Left lung (tissue), 4 donors: ENCODE measurements at regions not wholly inside any gene's neighbourhood (a gene's known extent, or its start where the extent isn't known, plus 50 kb on each side); places are given as distances from the start of the nearest gene placed in this dataset.

Source experiments
- ATAC-seq: fragments of 200-7000 bp; cut with Tn5 transposase; one replicate; pipeline ENCODE4 v1.9.1; 2020; ENCODE audit warnings: moderate library complexity
- DNase-seq, 4 donors: peaks; one replicate each; pipeline ENCODE4 v3.0.0-alpha.2; 2013 to 2020
- H3K27ac ChIP-seq, 2 donors: fragments of 200-600 bp; sonication (generic) in 1 of 2; one replicate each; pipeline versions ENCODE4 v1.5.0 to v1.8.0; 2020 to 2021
- H3K27me3 ChIP-seq, 2 donors: fragments of 200-600 bp; sonication (generic) in 1 of 2; one replicate each; pipeline versions ENCODE4 v1.5.0 to v1.8.0; 2020 to 2021
- H3K36me3 ChIP-seq, 2 donors: fragments of 200-600 bp; sonication (generic) in 1 of 2; one replicate each; pipeline versions ENCODE4 v1.5.0 to v1.8.0; 2020 to 2021
- H3K4me1 ChIP-seq, 2 donors: fragments of 200-600 bp; one replicate each; pipeline ENCODE4 v1.8.0; 2021
- H3K4me3 ChIP-seq, 2 donors: fragments of 200-600 bp; sonication (generic) in 1 of 2; one replicate each; pipeline versions ENCODE4 v1.5.0 to v1.8.0; 2020 to 2021; ENCODE audit warnings: mild to moderate bottlenecking in 1 of 2
- H3K9me3 ChIP-seq, 2 donors: fragments of 200-600 bp; sonication (generic) in 1 of 2; one replicate each; pipeline versions ENCODE4 v1.5.0 to v1.8.0; 2020 to 2021
- intact Hi-C, 2 donors: fragments of 100-400 bp; cut with DNase I; formaldehyde crosslinking; loops; one replicate each; pipeline versions ENCODE4 v1.11.2 to v1.14.2; 2022
- TF ChIP-seq, protein P1 (sequence below), 2 donors: fragments of 200-600 bp; sonication (generic) in 1 of 2; IDR thresholded peaks; one replicate each; pipeline versions ENCODE4 v1.5.0 to v1.8.0; 2021; ENCODE audit warnings: antibody characterized with exemption in 2 of 2
- donor health status: DM: no; HTN: yes; CAD: no.
- donor health status: DM: no; HTN: no; CAD: no.

- TF ChIP-seq, protein P1, sequence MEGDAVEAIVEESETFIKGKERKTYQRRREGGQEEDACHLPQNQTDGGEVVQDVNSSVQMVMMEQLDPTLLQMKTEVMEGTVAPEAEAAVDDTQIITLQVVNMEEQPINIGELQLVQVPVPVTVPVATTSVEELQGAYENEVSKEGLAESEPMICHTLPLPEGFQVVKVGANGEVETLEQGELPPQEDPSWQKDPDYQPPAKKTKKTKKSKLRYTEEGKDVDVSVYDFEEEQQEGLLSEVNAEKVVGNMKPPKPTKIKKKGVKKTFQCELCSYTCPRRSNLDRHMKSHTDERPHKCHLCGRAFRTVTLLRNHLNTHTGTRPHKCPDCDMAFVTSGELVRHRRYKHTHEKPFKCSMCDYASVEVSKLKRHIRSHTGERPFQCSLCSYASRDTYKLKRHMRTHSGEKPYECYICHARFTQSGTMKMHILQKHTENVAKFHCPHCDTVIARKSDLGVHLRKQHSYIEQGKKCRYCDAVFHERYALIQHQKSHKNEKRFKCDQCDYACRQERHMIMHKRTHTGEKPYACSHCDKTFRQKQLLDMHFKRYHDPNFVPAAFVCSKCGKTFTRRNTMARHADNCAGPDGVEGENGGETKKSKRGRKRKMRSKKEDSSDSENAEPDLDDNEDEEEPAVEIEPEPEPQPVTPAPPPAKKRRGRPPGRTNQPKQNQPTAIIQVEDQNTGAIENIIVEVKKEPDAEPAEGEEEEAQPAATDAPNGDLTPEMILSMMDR (IDR thresholded peaks at IDR 0.05), result no peak
- intact Hi-C loops, result no loop called here
- Histone ChIP-seq H3K36me3 (no peaks in the 10 kb centered on the region), H3K4me1 (no peaks in the 10 kb centered on the region), H3K9me3 (no peaks in the 10 kb centered on the region), H3K27ac (no peak overlapping the region), H3K27me3 (no peaks in the 10 kb centered on the region), H3K4me3 (no peak overlapping the region)
- DNase-seq (no peak), ATAC-seq (no peak)
Measured at GRCh38 chr2:60042023-60042422, 511.4 kb downstream of the BCL11A start.

GRCh38 chr2:60033325-60033724 lies 520.1 kb downstream of the BCL11A start:
- intact Hi-C loops, result no loop called here
- Histone ChIP-seq H3K36me3 (no peaks in the 10 kb centered on the region), H3K4me3 (no peak overlapping the region), H3K27me3 (no peaks in the 10 kb centered on the region), H3K27ac (no peak overlapping the region), H3K4me1 (no peaks in the 10 kb centered on the region), H3K9me3 (peaks cover 0 to 27% of the 10 kb centered on the region in 2 donors)
- TF ChIP-seq, protein P1 (IDR thresholded peaks at IDR 0.05), result no peak
- no peak for ATAC-seq
- DNase-seq, result no peak

DNA sequence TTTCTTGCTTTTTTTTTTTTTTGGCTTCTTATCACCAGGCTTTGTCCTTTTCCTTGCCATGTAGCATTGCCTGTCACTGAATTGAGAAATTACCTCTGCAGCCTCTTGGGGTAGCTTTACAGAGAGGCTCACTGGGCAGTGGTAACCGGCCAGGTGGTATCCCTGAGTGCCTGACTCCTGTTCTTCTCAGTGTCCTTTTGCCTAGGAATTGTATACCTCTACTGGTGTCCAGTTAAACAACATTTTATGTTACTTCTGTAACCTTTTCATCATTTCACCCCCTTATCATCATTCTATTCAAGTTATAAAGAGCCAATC lies 523.9 kb downstream of the BCL11A start:
- no peaks in the 10 kb centered on the region for H3K4me1 ChIP-seq
- H3K9me3 ChIP-seq, result peaks cover 0 to 22% of the 10 kb centered on the region in 2 donors
- no peak overlapping the region for H3K4me3 ChIP-seq
- no peaks in the 10 kb centered on the region for H3K36me3 ChIP-seq
- no peak for ATAC-seq
- TF ChIP-seq, protein P1 (IDR thresholded peaks at IDR 0.05), result no peak
- H3K27ac ChIP-seq, result no peak overlapping the region
- intact Hi-C loops, result no loop called here
- DNase-seq, result no peak
- no peaks in the 10 kb centered on the region for H3K27me3 ChIP-seq

- ATAC-seq (no peak), DNase-seq (no peak)
- intact Hi-C loops, result no loop called here
- no peaks in the 10 kb centered on the region for H3K36me3 ChIP-seq
- H3K27ac ChIP-seq, result no peak overlapping the region
- H3K4me1 ChIP-seq, result no peaks in the 10 kb centered on the region
- TF ChIP-seq, protein P1 (IDR thresholded peaks at IDR 0.05), result no peak
- no peaks in the 10 kb centered on the region for H3K27me3 ChIP-seq
- H3K4me3 ChIP-seq, result no peak overlapping the region
- peaks cover 0 to 17% of the 10 kb centered on the region in 2 donors for H3K9me3 ChIP-seq
Measured at GRCh38 chr2:60028849-60029565, 524.4 kb downstream of the BCL11A start.

- H3K27me3 ChIP-seq, result no peaks in the 10 kb centered on the region
- ATAC-seq, result no peak
- DNase-seq, result no peak
- no peak overlapping the region for H3K27ac ChIP-seq
- H3K4me3 ChIP-seq, result no peak overlapping the region
- H3K4me1 ChIP-seq, result no peaks in the 10 kb centered on the region
- intact Hi-C loops, result no loop called here
- no peaks in the 10 kb centered on the region for H3K36me3 ChIP-seq
- H3K9me3 ChIP-seq, result no peaks in the 10 kb centered on the region
- TF ChIP-seq, protein P1 (IDR thresholded peaks at IDR 0.05), result no peak
Measured at GRCh38 chr2:60025496-60025895, 528.0 kb downstream of the BCL11A start.
